ENCODE measurements at regions not wholly inside any gene's neighbourhood (a gene's known extent, or its start where the extent isn't known, plus 50 kb on each side); places are given as distances from the start of the nearest gene placed in this dataset.

DNA sequence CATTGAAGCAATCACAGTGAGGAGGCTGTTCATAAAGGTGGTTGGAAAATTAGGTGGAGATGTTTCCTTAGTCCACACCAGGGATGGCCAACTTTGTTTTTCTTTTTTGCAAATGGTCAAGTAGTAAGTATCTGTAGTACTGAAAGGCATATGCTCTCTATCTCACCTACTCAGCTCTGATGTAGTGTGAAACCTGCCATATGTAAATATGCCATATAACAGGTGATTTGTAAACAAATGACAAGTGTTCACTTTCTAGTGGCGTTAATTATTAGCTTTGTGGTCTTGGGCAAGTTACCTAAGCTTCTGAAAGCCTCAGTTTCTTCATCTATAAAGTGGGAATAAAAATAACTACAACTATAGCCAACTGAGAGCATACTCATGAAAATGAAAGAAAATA, 421.4 kb upstream of the LCORL start:
- TF ChIP-seq, protein P1, sequence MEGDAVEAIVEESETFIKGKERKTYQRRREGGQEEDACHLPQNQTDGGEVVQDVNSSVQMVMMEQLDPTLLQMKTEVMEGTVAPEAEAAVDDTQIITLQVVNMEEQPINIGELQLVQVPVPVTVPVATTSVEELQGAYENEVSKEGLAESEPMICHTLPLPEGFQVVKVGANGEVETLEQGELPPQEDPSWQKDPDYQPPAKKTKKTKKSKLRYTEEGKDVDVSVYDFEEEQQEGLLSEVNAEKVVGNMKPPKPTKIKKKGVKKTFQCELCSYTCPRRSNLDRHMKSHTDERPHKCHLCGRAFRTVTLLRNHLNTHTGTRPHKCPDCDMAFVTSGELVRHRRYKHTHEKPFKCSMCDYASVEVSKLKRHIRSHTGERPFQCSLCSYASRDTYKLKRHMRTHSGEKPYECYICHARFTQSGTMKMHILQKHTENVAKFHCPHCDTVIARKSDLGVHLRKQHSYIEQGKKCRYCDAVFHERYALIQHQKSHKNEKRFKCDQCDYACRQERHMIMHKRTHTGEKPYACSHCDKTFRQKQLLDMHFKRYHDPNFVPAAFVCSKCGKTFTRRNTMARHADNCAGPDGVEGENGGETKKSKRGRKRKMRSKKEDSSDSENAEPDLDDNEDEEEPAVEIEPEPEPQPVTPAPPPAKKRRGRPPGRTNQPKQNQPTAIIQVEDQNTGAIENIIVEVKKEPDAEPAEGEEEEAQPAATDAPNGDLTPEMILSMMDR (IDR thresholded peaks at IDR 0.05) = no peak
- TF ChIP-seq POLR2A (IDR thresholded peaks at IDR 0.05) = no peak

All from testis (tissue), 2 donors.